ENCODE measurements at regions not wholly inside any gene's neighbourhood (a gene's known extent, or its start where the extent isn't known, plus 50 kb on each side); places are given as distances from the start of the nearest gene placed in this dataset.

GRCh38 chr10:58050575-58050974 is 217.1 kb downstream of the IPMK start:
- Mint-ChIP-seq H3K27ac (ENCODE audit: unreplicated experiment) (no peak overlapping the region), H3K4me1 (ENCODE audit: unreplicated experiment) (no peaks in the 10 kb centered on the region), H3K4me3 (ENCODE audit: unreplicated experiment) (no peak overlapping the region), H3K27me3 (ENCODE audit: unreplicated experiment) (no peaks in the 10 kb centered on the region), H3K9me3 (ENCODE audit: unreplicated experiment) (no peaks in the 10 kb centered on the region), H3K36me3 (ENCODE audit: low read depth, unreplicated experiment) (no peaks in the 10 kb centered on the region)
- TF ChIP-seq CTCF (IDR thresholded peaks at IDR 0.05; ENCODE audit: unreplicated experiment), result no peak
- DNase-seq (ENCODE audit: low spot score), result no peak

DNA sequence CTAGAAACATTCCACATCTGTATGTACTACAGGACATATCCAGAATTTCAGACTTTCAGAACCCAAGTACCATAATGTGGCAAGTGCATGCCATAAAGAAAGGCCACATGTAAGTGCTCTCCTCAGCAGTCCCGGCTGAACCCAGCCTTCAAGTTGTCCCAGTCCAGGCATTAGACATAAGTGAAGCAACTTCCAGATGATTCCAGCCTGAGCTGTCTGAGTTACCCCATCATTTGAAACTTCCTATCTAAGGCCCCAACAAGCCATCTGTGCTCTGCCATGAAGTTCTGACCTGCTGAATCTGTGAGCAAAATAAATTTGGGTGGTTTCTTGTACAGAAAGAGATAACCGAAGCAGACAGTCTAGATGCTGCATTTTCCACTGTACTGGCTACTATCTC is 218.8 kb downstream of the IPMK start:
- H3K4me1 Mint-ChIP-seq (ENCODE audit: unreplicated experiment), result peaks cover 10% of the 10 kb centered on the region
- DNase-seq (ENCODE audit: low spot score), result no peak
- no peaks in the 10 kb centered on the region for H3K36me3 Mint-ChIP-seq (ENCODE audit: low read depth, unreplicated experiment)
- no peaks in the 10 kb centered on the region for H3K9me3 Mint-ChIP-seq (ENCODE audit: unreplicated experiment)
- no peak for TF ChIP-seq CTCF (IDR thresholded peaks at IDR 0.05; ENCODE audit: unreplicated experiment)
- H3K27ac Mint-ChIP-seq (ENCODE audit: unreplicated experiment), result no peak overlapping the region
- no peaks in the 10 kb centered on the region for H3K27me3 Mint-ChIP-seq (ENCODE audit: unreplicated experiment)
- no peak overlapping the region for H3K4me3 Mint-ChIP-seq (ENCODE audit: unreplicated experiment)

GRCh38 chr10:58044072-58044471 is 223.6 kb downstream of the IPMK start:
- H3K4me1 Mint-ChIP-seq (ENCODE audit: unreplicated experiment), result peaks cover 12% of the 10 kb centered on the region
- no peak overlapping the region for H3K4me3 Mint-ChIP-seq (ENCODE audit: unreplicated experiment)
- H3K27me3 Mint-ChIP-seq (ENCODE audit: unreplicated experiment), result no peaks in the 10 kb centered on the region
- no peak for TF ChIP-seq CTCF (IDR thresholded peaks at IDR 0.05; ENCODE audit: unreplicated experiment)
- no peaks in the 10 kb centered on the region for H3K9me3 Mint-ChIP-seq (ENCODE audit: unreplicated experiment)
- no peak overlapping the region for H3K27ac Mint-ChIP-seq (ENCODE audit: unreplicated experiment)
- DNase-seq (ENCODE audit: low spot score), result no peak
- no peaks in the 10 kb centered on the region for H3K36me3 Mint-ChIP-seq (ENCODE audit: low read depth, unreplicated experiment)

GRCh38 chr10:58041901-58042300 is 225.8 kb downstream of the IPMK start:
- Mint-ChIP-seq H3K4me1 (ENCODE audit: unreplicated experiment) (peaks cover 12% of the 10 kb centered on the region), H3K27ac (ENCODE audit: unreplicated experiment) (no peak overlapping the region), H3K4me3 (ENCODE audit: unreplicated experiment) (no peak overlapping the region), H3K9me3 (ENCODE audit: unreplicated experiment) (no peaks in the 10 kb centered on the region), H3K27me3 (ENCODE audit: unreplicated experiment) (no peaks in the 10 kb centered on the region), H3K36me3 (ENCODE audit: low read depth, unreplicated experiment) (no peaks in the 10 kb centered on the region)
- DNase-seq (ENCODE audit: low spot score), result no peak
- TF ChIP-seq CTCF (IDR thresholded peaks at IDR 0.05; ENCODE audit: unreplicated experiment), result no peak

DNA sequence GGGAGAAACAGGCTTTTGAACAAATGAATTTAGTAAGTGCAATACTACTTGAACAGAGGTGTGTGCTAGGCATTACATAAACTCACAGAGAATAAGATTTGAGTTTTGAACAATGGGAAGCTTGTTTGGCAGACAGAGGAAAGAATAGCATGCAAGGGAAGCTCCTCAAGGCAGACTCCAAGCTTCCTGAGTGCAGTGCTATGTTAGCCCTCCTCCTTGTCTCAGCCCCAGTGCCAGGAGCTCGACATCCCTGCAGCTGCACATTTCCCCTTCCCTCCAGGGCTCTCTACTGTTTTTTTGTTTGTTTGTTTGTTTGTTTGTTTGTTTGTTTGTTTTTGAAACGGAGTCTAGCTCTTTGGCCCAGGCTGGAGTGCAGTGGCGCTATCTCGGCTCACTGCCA is 237.5 kb downstream of the IPMK start:
- H3K4me1 Mint-ChIP-seq (ENCODE audit: unreplicated experiment), result no peaks in the 10 kb centered on the region
- H3K9me3 Mint-ChIP-seq (ENCODE audit: unreplicated experiment), result no peaks in the 10 kb centered on the region
- no peaks in the 10 kb centered on the region for H3K36me3 Mint-ChIP-seq (ENCODE audit: low read depth, unreplicated experiment)
- TF ChIP-seq CTCF (IDR thresholded peaks at IDR 0.05; ENCODE audit: unreplicated experiment), result no peak
- no peaks in the 10 kb centered on the region for H3K27me3 Mint-ChIP-seq (ENCODE audit: unreplicated experiment)
- DNase-seq (ENCODE audit: low spot score), result no peak
- no peak overlapping the region for H3K27ac Mint-ChIP-seq (ENCODE audit: unreplicated experiment)
- H3K4me3 Mint-ChIP-seq (ENCODE audit: unreplicated experiment), result no peak overlapping the region

All from endothelial cell (in vitro differentiated cells).